GM18498 (cell line): ENCODE measurements at regions not wholly inside any gene's neighbourhood (a gene's known extent, or its start where the extent isn't known, plus 50 kb on each side); places are given as distances from the start of the nearest gene placed in this dataset.

Experiments
- ATAC-seq: cut with Tn5 transposase; IDR thresholded peaks from one replicate; pipeline ENCODE4 v1.9.1; 2021; ENCODE audit warnings: mild to moderate bottlenecking, moderate library complexity; ENCODE audit not compliant: unreplicated experiment

DNA sequence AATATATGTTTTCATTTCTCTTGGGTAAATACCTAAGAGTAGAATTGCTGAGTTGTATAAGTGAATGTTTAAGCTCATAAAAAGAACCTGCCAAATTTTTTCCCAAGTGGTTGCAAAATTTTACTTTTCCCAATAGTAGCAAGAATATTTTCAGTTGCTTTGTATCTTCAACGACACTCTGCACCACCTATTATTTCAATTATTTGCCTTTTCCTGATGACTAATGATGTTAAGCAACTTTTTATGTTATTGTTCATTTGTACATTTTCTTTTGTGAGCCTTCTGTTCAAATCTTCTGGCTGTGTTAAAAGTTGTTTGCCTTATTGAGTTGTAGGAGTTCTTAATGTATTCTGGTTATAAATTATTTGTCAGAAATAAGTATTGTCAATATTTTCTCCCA is 299.1 kb upstream of the NRIP1 start:
- no peak for ATAC-seq

DNA sequence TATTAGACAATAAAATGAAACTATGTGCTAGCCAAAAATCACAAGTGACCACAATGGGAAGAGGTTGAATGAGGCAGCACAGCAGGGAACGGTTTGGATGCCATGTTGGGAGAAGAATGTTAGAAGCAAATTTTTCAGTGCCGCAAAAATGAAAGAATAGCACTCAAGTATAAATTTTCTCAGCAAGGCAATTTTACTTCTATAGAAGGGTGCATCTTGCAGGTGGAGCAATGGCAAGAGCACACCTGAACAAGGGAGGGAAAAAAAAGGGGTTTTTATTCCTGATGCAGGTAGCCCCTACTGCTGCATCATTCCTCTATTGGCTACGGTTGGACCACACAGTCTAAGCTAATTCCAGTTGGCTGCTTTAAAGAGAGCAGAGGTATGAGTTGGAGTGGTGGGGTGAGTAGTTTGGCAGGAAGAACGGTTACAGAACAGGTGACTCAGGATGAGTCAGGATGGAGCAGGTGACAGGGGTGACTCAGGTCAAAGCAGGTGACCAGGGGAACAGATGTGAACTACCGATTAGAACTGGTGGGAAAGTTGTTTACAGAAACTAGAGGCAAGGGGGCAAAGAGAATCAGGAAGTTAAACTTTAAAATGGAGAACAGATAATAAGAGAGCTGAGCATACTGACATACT is 301.1 kb upstream of the NRIP1 start:
- no peak for ATAC-seq

DNA sequence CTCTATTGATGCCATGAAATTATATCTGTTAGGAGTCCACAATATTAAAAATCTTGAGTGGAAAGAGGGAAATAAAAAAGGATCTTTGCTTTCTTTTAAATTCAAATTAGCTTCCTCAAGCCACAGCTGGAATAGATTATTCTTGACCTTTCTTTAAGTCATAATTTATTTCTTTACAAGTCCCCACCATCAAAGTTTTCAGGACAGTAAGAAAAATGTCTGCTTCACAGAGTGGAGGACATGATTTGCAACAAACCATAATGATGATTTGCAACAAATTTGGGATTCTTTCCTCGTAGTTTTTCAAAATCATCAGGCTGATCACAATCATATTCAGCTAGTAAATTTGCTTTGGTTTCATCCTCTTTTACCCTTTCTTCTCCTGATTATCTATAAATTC is 301.8 kb upstream of the NRIP1 start:
- ATAC-seq, result no peak

DNA sequence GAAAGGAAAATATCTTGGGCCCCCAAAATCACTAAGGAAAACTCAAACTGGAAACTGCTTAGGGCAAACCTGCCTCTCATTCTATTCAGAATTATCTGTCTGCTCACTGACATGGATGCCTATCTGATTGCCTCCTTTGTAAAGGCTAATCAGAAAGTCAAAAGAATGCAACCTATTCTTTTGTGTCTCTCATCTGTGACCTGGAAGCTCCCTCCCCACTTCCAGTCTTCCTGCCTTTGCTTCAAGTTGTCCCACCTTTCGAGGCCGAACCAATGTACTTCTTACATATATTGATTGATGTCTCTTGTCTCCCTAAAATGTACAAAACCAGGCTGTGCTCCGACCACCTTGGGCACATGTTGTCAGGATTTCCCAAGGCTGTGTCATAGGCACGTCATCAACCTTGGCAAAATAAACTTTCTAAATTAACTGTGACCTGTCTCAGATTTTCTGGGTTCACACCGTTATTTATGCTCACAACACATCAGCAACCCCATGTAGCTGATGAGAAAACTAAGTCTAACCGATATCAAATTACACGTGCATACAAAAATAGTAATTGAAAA is 302.3 kb upstream of the NRIP1 start:
- ATAC-seq, result no peak

DNA sequence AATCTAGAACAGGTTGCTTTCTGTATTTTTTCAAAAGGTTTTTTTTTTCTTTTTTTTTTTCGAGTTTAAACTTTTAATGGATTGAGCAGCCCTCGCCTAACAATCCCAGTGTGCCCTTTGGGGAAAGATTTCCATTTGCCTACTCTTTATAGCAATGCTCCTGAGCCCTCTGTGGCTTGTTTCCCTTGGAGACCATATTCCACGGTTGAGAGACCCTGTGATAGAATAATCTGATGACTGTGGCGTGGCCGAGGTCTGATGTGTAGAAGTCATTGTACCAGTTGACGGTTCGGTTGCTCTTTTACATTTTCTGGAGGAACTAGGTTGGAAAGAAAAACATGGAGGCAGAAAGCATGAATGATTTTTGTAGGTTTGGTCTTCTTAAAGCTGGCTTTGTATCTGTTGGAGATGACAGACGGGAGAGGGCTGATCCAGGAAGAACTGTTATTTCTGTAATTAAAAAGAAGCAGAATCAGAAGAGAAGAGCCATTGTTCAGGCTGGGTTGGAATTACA is 305.7 kb upstream of the NRIP1 start:
- no peak for ATAC-seq

DNA sequence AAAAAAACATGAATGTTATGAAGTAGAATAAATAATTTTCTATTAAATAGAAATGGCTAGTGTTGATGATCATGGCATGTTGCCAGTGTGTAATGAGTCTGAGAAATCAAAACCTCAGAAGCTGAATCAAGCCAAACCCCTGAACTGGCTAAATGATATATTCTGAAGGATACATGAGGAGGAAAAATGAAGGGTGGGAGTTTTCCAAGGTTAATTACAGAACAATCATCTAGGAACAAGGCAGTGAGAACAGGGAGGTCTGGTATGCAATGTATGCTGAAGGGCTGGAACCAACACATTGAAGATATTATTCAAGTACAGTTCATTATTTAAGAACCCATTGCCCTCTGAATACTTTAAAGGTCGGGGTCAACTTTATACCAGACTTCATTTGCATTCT is 309.1 kb upstream of the NRIP1 start:
- ATAC-seq, result no peak

DNA sequence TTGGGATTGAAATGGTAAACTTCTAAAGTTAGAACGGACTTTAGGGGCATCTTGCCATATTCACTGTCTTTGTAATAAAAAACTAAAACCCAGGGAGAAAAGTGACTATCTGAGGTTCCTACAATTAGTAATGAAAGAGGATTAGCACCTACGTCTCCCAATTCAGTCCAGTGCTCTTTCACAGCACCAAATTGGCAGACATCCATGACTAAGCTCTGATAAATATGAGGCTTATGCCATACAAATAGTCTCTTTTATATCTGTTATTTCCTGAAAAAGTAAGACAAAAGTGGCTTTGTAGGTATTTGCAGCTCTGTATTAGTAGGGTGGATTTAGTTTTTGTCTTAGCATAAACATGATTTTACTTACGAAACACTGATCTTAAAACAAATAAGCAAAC is 315.0 kb upstream of the NRIP1 start:
- ATAC-seq, result no peak

DNA sequence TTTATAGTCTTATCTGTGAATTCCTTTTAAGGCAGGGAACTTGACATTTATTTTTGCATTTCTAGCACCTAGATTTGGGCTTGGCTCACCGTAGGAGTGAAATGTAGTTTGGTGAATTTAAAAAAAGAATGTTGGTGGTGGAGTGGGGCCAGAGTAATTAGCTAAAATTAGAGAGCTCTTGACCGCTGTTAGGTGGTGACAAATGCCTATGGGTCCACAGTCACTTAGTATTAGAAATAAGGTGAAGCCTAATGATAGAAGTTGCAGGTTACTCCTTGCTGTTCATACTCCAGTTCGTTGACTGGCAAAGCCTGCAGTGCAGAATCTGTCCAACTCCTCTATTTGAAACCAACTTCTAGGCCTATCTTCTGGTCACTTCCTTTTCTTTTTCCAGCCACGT is 318.8 kb upstream of the NRIP1 start:
- ATAC-seq, result no peak

DNA sequence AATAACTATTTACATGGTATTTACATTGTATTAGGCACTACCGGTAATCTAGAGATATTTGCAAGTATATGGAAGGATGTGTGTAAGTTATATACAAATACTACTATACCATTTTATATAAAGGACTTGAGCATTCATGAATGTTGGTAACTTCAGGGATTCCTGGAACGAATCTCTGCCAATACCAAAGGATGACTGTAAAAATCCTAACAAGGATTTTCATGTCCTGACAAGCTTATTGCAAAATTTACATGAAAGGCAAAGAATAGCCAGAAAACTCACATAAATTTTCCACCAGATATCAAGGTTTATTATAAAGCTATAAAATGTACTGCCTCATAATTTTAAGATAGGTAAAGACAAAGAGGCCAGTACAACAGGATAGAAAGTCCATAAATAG is 325.2 kb upstream of the NRIP1 start:
- ATAC-seq, result no peak

DNA sequence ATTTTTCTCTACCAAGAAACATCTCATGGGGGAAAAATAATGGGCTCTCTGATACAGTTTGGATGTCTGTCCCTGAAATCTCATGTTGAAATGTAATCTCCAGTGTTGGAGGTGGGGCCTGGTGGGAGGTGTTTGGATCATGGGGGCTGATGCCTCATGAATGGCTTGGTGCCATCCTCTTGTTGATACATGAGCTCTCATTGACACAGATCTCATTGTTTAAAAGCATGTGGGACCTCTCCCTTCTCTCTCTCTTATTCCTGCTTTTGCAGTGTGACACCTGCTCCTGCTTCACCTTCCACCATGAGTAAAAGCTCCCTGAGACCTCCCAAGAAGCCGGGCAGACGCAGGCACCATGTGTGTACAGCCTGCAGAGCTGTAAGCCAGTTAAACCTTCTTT is 332.5 kb upstream of the NRIP1 start:
- no peak for ATAC-seq

DNA sequence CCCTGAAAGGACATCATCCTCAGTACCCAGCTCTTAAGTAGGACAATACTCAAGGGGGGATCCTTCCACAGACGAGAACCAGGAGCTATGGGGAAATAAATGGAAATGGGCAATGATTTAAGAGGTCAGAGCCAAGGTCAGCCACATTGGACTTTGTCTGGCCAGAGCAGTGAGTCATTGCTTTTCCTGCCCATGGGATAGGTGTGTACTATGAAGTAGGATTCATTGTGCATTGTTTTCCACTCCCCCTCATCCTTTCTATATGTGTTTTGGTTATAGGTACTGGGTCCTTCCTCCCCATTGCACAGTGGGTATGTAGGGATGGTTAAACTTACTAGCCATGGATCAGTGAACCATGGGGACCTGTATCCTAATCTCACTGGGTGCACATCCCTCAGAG is 328.9 kb upstream of the USP25 start:
- ATAC-seq, result no peak

DNA sequence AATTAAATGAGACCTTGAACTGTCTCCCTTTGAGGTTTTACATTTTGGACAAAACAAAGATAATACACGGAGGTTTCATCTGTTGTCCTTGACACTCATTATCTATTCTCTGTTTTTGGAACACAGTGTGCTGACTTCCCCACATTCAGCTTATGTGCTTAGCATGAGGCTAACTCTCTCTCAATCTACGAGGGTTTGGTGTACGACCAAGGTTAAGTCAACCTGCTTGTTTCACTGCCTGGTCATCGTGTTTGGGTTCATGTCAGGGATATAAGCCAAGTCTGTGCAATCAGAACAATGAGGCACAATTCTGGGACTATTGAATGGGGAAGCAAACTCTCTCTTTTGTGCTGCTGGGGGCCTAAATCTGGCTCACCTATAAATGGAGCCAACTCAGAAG is 328.5 kb upstream of the USP25 start:
- no peak for ATAC-seq

DNA sequence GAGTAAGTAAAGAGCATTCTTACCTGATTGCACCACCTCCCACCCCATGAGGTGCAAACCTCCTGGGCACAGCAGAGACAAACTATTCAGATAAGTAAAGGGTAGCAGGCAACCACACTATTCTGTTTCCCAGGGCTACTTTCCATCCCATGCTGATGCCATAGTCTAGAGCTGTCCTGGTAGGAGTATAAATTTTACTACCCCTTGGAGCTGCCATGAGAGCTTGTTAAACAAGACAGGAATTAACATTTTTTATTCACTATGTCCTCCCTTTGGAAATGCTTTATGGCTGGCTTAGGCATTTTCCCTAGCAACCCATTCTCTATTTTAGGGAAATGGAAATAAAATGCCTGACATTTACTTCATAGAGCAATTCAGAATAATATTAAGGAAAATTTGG is 324.6 kb upstream of the USP25 start:
- no peak for ATAC-seq

DNA sequence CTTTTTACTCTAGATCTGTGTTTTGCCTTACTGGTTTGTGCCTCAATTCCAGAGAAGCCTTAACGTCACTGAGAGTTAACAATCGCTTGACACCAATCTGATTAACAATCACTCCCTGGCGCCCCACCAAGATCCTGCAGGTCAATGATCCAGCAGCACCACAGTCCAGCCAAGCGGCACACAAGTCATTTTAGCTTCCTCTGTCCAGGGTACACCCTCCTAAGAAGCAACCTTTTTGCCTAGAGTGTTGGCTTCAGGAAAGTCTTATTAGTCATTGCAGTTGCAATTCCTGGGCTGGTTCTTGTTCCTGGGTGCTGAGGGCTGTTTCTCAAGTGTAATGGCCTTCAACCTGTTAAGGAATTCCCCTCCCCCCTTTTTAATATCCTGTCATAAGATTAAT is 323.0 kb upstream of the USP25 start:
- ATAC-seq, result no peak

DNA sequence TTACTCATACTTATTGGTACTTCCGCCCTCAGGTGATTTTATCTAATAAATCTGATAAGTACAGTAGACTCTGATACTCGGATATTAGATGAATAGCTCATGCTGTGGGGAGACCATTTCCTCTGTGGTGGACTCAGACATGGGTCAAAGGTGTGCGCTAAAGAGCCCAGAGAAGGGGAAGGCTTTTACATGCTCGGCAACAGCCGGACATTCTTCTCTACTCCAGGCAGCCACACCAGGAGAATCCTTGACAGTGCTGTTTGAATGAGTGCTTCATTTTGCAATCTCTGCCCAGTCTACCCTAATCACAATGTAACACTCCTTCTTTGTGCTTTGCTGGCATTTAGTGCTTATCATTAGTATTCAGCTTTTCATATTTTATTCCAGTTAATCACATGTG is 322.2 kb upstream of the USP25 start:
- no peak for ATAC-seq

DNA sequence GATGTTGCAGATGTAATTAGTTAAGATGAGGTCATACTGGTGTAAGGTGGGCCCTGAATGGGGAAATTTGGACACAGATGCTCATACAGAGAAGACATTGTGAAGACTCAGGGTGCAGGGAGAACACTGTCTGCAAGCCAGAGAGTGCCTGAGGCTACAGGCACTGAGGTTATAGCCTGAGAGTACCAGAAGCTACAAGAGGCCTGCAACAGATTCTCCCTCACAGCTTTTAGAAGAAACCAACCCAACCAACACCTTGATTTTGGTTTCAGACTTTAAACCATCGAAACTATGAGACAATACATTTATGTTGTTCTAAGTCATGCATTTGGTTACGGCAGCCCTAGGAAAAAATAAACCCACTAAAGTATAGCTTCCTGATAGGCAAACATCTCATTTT is 321.7 kb upstream of the USP25 start:
- peak; percentile 98 for ATAC-seq

DNA sequence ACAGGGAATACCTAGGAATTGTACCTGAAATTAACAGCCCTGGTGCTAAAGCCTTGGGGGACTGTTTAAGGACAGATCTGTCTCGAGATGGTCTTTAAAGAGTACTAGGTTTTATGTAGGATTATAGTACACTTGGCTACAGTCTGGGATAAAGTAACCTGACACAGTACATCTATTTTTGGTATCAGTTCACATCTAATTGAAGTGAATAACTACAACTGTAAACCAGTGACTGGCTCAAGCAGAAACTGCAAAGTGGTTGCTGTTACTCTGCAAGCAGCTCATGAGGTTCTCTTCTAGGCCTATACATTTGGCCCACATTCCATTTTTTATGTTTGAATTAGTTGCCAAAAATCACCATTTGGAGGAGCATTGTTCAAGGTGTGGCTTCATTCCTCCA is 320.8 kb upstream of the USP25 start:
- ATAC-seq, result no peak

DNA sequence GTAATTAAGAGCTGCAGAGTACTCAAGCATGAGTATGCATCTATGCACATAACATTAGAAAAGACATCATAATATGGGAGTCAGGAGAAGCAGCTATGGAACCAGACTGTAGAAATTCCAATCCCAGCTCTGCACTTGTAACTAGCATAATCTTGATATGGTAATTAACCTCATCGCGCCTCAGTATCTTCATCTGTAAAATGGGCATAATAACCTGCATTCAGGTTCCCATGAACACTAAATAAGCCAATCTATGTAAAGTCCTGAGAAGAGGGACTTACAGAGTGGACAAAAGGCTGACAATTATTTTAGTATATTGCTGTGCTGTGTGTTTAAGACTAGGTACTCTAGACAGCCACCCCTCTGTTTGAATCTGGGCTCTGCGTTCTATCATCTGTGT is 318.9 kb upstream of the USP25 start:
- ATAC-seq, result no peak

DNA sequence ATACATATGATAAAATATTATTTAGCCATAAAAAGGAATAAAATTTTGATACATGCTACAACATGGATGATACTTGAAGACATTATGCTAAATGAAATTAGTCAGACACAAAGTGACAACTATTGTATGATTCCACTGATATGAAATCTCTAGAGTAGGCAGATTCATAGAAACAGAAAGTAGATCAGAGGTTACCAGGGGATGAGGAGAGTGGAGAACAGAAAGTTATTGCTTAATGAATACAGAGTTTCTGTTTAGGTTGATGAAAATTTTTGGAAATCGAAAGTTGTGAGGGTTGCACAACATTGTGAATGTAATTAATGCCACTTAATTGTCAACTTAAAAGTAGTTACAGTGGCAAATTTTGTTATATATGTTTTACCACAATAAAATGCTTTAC is 315.7 kb upstream of the USP25 start:
- ATAC-seq, result peak; percentile 51

DNA sequence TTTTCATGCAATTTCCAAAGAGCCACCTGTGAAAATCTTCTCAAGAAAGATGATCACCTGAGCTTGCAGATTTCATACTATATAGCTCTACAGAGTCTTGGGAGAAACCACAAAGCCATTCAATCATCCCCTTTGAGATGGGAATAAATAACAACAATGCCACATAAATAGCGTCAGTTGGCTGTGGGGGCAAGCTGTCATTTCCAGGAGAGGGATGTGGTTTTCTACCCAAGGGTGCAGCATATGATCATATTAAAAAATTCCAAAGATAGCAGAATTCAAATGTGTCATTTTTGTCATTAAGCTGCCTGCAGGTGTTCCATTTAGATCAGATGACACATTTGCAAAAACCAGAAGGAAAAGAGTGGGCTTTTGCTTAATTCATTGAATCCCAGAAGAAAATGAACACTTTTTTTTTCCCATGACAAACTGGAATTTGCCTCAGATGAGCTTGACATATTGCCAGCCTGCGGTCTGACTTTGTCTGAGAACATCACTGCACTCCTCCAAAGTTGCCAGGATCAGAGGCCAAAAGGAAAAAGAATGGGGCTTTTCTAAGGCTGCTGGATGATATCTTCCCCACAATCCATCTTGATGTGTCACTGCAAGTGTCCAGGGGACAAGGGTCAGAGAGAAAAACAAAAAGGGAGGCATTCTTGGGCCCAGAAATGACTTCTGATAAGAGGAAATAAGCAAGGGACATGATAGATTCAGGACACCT is 314.1 kb upstream of the USP25 start:
- no peak for ATAC-seq

DNA sequence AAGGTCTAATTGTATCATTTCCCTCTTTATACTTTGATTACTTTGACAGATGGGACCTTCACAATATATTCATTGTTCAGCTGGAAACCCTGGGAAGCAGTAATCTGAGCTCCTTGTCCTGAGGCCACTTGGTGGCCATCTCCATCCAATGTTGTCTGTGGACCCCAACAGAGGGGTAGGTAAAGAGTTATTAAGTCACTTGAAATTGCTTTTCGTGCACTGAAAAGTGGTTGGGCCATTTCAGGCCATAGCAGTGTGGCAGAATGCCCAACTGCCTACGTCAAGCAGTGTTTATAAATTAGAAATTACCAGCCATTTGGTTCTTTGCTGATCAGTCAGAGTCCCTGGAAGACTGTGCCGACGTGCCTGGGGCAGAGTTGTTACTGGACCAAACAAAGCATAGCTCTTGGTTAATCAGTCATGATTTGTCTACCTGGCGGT is 308.3 kb upstream of the USP25 start:
- ATAC-seq, result no peak

DNA sequence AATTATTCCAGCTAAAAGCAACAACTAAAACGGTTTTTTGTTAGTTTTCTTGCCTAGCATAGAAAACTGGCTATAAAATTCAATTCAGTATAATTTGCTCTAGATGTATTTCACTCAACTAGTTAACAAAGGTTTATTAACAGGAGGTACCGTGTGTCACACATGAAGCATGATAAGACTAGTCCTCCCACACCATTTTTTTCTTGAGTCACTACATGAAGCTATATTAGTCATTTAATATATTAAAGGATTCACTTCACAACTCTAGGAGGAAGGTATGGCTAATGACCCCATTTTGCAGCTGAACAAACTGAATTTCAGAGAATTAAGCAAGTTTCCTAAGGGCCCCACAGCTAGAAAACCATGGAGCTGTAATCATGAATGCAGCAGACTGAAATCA is 307.8 kb upstream of the USP25 start:
- no peak for ATAC-seq
